ENCODE measurements at regions not wholly inside any gene's neighbourhood (a gene's known extent, or its start where the extent isn't known, plus 50 kb on each side); places are given as distances from the start of the nearest gene placed in this dataset.

- DNase-seq: no peak
Measured at GRCh38 chr5:57332361-57332760, 150.2 kb downstream of the ACTBL2 start.

DNA sequence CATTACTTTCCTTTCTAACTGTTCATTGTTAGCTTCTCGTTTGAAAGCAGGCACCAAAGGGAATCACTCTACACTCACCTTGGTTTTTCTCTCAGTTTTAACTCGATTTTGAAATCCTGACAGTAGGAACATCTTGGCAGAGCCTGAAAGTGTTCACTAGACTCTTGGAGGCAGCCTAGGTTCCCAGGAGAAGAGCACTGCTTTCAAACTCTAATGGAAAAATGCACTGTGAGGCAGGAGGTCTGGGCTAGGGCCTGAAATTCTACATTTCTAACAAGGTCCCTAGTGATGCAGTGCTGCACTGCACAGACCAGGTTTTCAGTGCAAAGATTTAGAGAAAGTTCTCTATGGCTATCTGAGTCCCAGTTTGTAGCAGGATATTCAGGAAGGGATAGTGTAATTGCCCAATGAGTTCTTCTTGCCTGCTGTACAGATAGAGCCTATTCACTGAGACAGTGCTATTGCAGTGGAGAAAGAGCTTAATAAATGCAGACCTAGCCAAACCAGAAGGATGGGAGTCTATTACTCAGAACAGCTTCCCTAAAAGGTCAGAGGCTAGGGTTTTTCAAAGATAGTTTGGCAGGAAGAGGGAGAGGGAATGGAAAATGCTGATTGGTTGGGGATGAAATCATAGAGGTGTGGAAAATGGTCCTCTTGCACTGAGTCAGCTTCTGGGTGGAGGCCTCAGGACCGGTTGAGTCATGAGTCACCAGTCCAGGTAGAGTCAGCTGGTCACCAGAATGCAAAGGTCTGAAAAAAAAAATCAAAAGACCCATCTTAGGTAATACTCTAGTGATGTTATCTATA lies 153.9 kb downstream of the GPBP1 start:
- no peak for DNase-seq

DNA sequence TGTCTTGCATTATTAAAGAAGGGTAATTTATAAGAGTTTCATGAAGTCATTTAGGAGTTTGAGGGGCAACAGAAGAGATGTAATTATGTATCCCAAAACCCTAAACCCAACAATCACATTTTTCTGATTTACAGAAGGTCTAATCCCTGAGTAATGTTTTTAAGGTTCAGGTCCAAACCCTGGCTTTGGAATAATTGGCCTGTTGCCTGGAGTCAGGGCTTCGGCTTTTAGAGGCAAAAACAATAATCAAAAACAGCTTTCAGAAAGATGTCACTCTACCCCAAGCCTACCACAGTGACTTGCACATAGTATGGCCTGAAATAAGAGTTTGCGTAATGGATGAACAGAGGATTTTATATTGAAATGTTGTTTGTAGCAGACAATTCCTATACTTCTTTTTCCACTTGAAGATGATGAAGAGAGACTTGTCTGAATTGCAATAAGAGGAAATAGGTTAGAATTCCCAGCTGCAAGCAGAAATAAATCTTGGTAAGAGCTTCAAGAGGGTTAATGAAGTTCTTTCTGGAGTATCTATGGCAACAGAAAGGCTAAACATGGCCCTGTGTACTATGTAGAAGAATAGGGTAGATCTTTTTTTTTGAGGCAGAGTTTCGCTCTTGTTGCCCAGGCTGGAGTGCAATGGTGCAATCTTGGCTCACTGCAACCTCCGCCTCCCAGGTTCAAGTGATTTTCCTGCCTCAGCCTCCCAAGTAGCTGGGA lies 152.0 kb downstream of the GPBP1 start:
- DNase-seq: no peak

DNA sequence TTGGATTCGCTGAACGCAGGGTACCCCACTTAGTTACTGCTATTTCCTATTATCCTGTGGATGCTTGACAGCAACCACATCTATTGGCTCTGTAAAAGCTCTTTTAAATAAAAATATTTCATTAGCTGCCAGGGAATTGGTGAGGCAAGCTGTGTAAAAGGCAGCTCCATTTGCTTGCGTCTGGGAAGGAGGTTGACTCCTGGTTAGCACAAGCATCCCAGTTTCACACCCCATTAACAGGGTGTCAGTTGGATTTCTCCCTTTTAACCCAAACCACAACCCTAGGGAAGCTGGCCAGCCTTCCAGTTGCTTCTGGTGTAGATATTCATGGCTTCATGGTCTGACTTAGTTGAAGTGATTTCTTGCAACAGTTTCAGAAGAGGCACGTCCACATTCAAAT lies 151.0 kb downstream of the GPBP1 start:
- no peak for DNase-seq

DNA sequence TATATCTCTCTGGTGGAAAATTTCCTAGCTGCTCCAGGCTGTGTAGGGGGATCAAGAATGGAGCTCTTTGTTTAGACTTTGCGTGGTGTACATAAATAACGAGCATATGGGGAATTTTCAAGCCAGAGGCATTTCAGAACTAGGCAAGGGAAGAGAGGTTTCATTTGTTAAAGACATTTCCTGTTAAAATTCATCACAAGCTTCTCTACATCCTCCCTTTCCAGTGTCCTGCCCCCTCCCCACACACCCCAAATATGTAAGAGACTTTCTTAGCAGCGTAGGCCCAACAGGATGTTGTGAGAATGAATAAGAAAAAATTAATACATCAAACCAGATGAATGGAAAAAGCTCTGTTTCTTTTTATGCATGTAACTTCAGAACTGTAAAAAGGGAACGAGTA lies 150.3 kb downstream of the GPBP1 start:
- DNase-seq: no peak

DNA sequence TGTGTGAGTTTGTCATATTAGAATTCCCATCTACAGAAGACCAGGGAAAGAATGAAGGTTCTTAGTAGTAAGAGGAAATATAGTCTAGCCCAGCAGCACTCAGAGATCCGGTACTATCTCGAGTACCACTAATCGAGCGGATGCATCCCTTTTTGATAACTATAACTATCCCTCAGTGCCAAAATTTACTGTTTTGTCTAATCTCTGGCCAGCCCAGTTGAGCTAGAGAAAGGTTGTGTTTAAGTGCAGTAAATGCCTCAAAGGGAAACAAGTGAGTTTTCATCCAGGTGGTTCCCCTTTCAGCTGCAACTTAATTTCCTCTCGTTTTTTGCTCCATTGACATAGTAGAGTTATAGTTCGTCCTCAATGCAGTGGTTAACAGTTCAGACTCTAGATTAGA lies 146.7 kb downstream of the GPBP1 start:
- no peak for DNase-seq

- no peak for DNase-seq
Measured at GRCh38 chr5:57319628-57320027, 145.8 kb downstream of the GPBP1 start.

GRCh38 chr5:57318251-57318650 lies 144.4 kb downstream of the GPBP1 start:
- no peak for DNase-seq

GRCh38 chr5:57317341-57317740 lies 143.5 kb downstream of the GPBP1 start:
- DNase-seq: no peak

GRCh38 chr5:57316798-57317327 lies 143.0 kb downstream of the GPBP1 start:
- DNase-seq: no peak

GRCh38 chr5:57315941-57316340 lies 142.1 kb downstream of the GPBP1 start:
- DNase-seq: no peak

Data from stimulated activated naive CD4-positive, alpha-beta T cell treated with Interleukin-2 at 50 U/mL for 16 hours (primary cell).